Raji (cell line): ENCODE measurements at regions not wholly inside any gene's neighbourhood (a gene's known extent, or its start where the extent isn't known, plus 50 kb on each side); places are given as distances from the start of the nearest gene placed in this dataset.

Experiments used
- POLR2A ChIP-seq: IDR thresholded peaks from 2 replicates; pipeline ENCODE4 v1.6.1; 2011; ENCODE audit warnings: low read depth, low read length, control low read depth; ENCODE audit not compliant: insufficient read depth

- TF ChIP-seq POLR2A = no peak
These were observed 1514.8 kb downstream of the SI start for GRCh38 chr3:163563485-163563884.

GRCh38 chr3:163562625-163563024, 1515.7 kb downstream of the SI start:
- TF ChIP-seq POLR2A = no peak

- TF ChIP-seq POLR2A = no peak
These were observed 1517.1 kb downstream of the SI start for GRCh38 chr3:163561151-163561550.

- no peak for TF ChIP-seq POLR2A
These were observed 1517.8 kb downstream of the SI start for GRCh38 chr3:163560459-163560858.

- TF ChIP-seq POLR2A = no peak
These were observed 1521.3 kb downstream of the SI start for GRCh38 chr3:163556813-163557523.

GRCh38 chr3:163555918-163556317, 1522.4 kb downstream of the SI start:
- TF ChIP-seq POLR2A = no peak

GRCh38 chr3:163552659-163552966, 1525.7 kb downstream of the SI start:
- TF ChIP-seq POLR2A = no peak

- no peak for TF ChIP-seq POLR2A
These were observed 1530.3 kb downstream of the SI start for GRCh38 chr3:163548015-163548414.

GRCh38 chr3:163547014-163547685, 1531.1 kb downstream of the SI start:
- no peak for TF ChIP-seq POLR2A

GRCh38 chr3:163543662-163544061, 1534.6 kb downstream of the SI start:
- TF ChIP-seq POLR2A = no peak

- no peak for TF ChIP-seq POLR2A
These were observed 1536.7 kb downstream of the SI start for GRCh38 chr3:163541629-163542028.

- TF ChIP-seq POLR2A = no peak
These were observed 1539.9 kb downstream of the SI start for GRCh38 chr3:163538387-163538786.

- TF ChIP-seq POLR2A = no peak
These were observed 1544.9 kb downstream of the SI start for GRCh38 chr3:163533381-163533780.

- no peak for TF ChIP-seq POLR2A
These were observed 1554.9 kb downstream of the SI start for GRCh38 chr3:163523375-163523774.

GRCh38 chr3:163521261-163521660, 1557.0 kb downstream of the SI start:
- no peak for TF ChIP-seq POLR2A

GRCh38 chr3:163518065-163518464, 1560.2 kb downstream of the SI start:
- TF ChIP-seq POLR2A = no peak
